Omental fat pad (tissue), 3 donors: ENCODE measurements at regions not wholly inside any gene's neighbourhood (a gene's known extent, or its start where the extent isn't known, plus 50 kb on each side); places are given as distances from the start of the nearest gene placed in this dataset.

Source experiments
- ATAC-seq: fragments of 150-250 bp; one replicate; pipeline ENCODE4 v1.9.1; 2016; ENCODE audit warnings: mild to moderate bottlenecking, moderate library complexity; ENCODE audit not compliant: low FRiP score
- DNase-seq: peaks from one replicate; pipeline ENCODE4 v3.0.0-alpha.2; 2019; ENCODE audit warnings: low spot score
- CTCF ChIP-seq, 3 donors: fragments of 450-650 bp; IDR thresholded peaks; one replicate each; pipeline ENCODE4 v1.5.1; 2016 to 2017; ENCODE audit warnings: antibody characterized with exemption in 3 of 3, mild to moderate bottlenecking in 3 of 3, moderate library complexity in 2 of 3

- TF ChIP-seq CTCF (IDR thresholded peaks at IDR 0.05): no peak
- ATAC-seq: no peak
- no peak for DNase-seq
Observed at GRCh38 chr15:35827141-35827540, 281.2 kb upstream of the DPH6 start.

DNA sequence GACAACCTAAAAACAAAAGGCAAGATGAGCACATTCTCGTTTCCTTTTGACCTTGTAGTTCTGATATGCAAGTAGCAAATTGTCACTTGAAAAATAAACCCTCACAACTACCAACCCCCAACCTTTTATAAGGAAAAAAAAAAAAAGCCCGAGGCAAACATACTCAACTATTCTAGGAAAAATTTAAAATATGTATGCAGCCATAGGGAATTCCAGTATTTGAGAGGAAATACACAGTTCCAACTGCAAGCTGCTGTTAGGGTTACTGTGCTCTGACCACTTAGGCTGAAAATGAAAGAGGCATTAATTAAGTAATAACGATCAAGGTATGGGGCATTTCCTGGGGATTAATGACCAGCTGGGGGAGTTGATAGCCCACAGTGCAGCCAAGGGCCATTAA lies 281.9 kb upstream of the DPH6 start:
- TF ChIP-seq CTCF (IDR thresholded peaks at IDR 0.05): no peak
- DNase-seq (no peak), ATAC-seq (no peak)

DNA sequence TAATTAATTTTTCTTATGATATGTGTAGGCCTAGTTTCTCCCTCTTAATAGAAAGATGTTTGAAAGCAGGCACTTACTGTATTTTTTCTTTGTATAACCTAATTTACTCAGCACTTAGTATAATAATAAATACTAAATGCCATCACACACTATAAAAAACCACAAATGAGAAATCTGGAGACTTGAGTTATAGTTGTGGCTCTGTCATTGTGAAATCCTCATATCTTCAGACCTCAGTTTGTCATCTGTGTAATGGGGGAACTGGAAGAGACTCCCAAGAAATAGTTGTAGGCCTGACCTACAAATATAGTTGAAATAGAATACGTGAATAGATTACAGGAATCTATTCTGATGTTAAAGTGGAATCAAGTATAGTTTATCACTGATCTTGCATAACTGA lies 287.6 kb upstream of the DPH6 start:
- DNase-seq (no peak), ATAC-seq (no peak)
- no peak for TF ChIP-seq CTCF (IDR thresholded peaks at IDR 0.05)

GRCh38 chr15:35834216-35834830 lies 288.4 kb upstream of the DPH6 start:
- no peak for TF ChIP-seq CTCF (IDR thresholded peaks at IDR 0.05)
- ATAC-seq (no peak), DNase-seq (no peak)

- ATAC-seq (no peak), DNase-seq (no peak)
- no peak for TF ChIP-seq CTCF (IDR thresholded peaks at IDR 0.05)
Observed at GRCh38 chr15:35834866-35835265, 288.9 kb upstream of the DPH6 start.

GRCh38 chr15:35838424-35839111 lies 292.6 kb upstream of the DPH6 start:
- no peak for ATAC-seq
- no peak for DNase-seq
- no peak for TF ChIP-seq CTCF (IDR thresholded peaks at IDR 0.05)

- no peak for ATAC-seq
Observed at GRCh38 chr15:35842631-35843030, 296.7 kb upstream of the DPH6 start.

More at GRCh38 chr15:35842631-35843030, 296.7 kb upstream of the DPH6 start:
- TF ChIP-seq CTCF (IDR thresholded peaks at IDR 0.05): no peak
- DNase-seq: no peak
